ENCODE measurements at regions not wholly inside any gene's neighbourhood (a gene's known extent, or its start where the extent isn't known, plus 50 kb on each side); places are given as distances from the start of the nearest gene placed in this dataset.

- TF ChIP-seq CTCF (IDR thresholded peaks at IDR 0.05; ENCODE audit: low read depth, low read length) (no peak), EZH2phosphoT487 (IDR thresholded peaks at IDR 0.05; ENCODE audit: low read depth) (no peak)
Observed at GRCh38 chr14:100463937-100464336, 123.3 kb downstream of the BEGAIN start.

Data from OCI-LY3 (cell line).